GM18519 (cell line): ENCODE measurements at regions not wholly inside any gene's neighbourhood (a gene's known extent, or its start where the extent isn't known, plus 50 kb on each side); places are given as distances from the start of the nearest gene placed in this dataset.

Experiments used
- ATAC-seq: cut with Tn5 transposase; IDR thresholded peaks from one replicate; pipeline ENCODE4 v1.9.1; 2021; ENCODE audit warnings: mild to moderate bottlenecking, moderate library complexity; ENCODE audit not compliant: unreplicated experiment, low FRiP score

DNA sequence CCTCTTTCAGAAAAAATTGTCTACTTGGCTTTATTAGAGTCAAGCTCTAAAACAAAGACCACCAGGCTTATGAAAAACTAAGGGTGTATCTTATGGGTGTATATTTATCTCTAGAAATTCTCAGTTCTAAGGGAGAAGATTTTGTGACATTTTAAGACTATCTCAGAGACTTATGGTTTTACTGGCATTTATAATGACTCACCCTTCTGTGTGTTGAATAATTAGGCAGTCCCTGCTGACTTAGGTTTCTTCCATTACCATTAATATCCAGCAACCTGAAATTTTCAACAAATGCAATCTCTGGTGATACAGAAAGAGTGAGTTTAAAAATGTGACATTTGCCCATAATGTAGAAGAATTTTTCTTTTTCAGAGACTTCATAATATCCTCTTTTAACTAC is 1015.0 kb upstream of the AGA start:
- no peak for ATAC-seq

DNA sequence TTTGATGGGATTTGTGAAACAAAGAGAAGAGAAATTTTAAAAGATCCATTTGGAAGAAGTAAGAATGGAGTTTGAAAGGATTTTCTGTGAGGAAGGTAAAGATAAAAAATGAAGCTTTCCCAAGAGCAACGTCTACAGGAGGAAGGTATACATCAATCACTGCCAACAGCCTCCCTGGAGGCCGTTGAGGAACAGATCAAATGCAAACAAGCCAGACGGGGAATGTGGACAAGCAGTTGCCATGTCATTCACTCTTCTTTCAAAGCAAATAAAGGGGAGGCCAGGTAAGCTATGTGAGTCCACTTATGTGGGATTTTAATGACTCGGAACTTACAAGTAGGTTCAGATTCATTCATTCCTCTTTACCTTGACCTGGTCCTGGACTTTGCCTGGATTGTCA is 1020.5 kb upstream of the AGA start:
- ATAC-seq: no peak

DNA sequence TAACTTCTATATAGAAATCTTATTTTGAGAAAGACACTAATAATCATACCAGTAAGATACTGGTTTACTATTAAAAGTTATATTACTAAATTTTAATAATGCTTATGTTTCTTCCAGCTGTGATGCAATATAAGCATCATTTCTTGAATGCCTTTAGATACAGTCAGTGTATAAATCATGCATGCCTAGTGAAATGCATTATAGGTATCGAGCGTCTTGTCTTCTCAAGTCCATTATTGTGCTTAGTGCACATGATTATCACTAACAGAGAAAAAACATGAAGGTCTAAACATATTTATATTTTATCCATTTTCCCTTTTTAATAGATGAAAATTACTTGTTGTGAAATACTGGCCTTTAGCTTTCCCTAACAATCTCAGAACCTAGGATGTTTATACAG is 1021.5 kb upstream of the AGA start:
- ATAC-seq: no peak

DNA sequence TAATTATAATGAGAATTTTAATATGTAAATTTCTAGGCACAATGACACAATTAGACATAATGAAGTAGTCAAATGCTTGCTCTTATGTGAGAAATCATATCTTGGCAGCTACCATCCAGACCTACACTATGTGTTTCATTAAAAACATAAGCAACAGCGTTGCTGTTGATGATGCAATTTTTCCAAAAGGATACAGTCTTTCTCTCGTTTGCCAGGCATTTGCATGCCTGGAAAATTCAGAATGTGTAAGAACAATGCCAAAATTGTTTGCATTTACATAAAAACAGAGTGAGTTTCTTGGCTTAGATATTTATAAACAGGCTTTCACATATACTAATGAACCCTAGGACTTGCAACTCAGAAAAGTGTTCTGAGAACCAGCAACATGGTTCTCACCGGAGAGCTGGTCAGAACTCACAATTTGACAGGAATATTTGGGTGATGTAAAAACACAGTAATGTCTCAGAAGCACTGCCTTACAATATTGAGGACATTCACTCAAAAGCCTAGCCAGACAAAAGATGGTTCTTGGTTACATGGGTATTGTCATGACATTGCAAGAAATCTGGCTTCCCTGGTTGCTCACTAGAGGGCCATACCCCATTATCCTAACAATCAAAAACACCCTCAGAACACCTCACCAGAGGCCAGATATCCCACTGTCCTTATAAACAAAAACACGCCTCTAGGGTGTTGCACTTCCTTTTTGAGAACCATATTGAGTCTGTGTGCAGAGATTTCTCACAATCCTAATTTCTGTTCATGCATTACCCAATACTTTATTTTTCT is 1029.0 kb upstream of the AGA start:
- ATAC-seq: no peak

DNA sequence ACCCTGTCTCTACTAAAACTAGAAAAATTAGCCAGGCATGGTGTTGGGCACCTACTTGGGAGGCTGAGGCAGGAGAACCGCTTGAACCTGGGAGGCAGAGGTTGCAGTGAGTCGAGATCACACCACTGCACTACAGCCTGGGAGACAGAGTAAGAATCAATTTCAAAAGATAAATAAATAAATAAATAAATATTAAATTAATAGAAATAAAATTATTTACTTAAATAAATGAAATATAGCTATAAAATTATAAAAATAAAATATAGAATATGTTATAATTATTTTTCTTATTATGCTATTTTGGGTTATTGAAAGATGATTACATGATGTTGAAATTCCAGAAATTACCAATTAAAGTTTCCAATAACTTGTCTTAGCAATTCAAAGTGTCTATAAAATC is 1029.8 kb upstream of the AGA start:
- ATAC-seq: no peak

DNA sequence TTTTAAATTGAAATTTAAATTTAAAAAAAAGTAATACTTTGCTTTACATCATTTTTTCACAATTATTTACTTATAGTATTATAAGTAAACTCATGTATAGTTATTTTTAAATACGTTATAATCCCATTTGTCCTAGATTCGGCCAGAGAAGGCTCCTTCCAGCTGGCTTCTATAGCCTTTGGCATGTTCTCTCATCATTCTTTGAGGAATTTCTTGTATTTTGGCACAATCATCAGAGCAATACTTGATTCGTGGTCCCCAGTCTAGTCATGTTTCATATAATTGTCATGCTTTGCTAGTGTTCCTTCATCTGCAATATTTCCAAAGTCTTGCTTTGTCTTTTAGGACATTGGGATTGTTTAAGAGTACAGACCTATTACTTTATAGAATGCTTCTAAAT is 1037.9 kb upstream of the AGA start:
- no peak for ATAC-seq

DNA sequence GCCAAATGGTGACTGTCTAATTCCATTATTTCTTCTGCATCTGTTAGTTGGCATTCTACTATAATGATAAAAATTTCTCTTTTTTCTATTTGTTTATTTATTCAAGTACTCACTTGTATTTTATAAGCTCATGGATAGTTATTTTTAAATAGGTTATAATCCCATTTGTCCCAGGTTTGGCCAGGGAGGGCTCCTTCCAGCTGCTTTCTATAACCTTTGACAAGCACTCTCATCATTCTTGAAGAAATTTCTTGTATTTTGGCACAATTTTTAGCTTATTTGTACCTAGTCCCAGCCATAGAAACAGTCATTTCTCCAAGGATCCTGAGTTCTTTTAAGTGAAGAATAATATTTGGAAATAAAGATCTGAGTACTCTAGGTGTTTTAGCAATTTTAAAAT is 1038.6 kb upstream of the AGA start:
- no peak for ATAC-seq

DNA sequence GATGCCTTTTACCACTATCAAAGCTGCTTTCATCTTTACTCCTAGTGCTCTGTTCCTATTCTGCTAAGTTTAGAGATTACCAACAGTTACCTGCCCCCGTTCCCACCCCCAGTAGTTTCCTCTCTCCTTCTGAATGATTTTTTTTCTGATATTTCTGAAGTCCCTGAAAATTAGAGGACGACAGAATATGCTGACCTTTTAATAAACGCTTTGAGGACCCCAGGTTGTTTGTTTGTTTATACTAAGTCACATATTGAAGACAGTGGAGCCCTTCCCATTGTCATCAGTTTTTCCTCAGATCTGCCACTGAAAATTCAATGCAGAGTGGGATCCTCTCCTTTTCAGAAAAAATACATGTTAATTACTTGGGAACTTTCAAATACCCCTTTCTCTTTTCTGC is 1039.3 kb upstream of the AGA start:
- ATAC-seq: no peak

DNA sequence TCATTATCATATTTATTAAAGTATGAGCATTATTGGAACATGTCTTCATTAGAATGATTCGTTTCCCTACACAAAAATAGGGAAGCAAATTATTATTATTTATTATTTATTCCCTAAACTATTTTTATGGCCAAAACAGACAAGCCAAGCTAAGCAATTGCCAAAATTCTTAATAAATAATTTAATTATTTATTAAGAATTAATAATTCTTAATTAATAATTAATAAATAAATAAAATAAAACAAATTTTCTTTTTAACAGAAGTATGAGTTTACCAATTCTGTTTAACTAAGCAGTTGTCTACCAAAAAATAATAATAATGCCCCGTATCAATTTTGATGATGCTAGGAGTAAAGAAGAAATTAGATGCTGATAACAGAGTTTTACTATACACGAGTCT is 1080.8 kb upstream of the AGA start:
- no peak for ATAC-seq

DNA sequence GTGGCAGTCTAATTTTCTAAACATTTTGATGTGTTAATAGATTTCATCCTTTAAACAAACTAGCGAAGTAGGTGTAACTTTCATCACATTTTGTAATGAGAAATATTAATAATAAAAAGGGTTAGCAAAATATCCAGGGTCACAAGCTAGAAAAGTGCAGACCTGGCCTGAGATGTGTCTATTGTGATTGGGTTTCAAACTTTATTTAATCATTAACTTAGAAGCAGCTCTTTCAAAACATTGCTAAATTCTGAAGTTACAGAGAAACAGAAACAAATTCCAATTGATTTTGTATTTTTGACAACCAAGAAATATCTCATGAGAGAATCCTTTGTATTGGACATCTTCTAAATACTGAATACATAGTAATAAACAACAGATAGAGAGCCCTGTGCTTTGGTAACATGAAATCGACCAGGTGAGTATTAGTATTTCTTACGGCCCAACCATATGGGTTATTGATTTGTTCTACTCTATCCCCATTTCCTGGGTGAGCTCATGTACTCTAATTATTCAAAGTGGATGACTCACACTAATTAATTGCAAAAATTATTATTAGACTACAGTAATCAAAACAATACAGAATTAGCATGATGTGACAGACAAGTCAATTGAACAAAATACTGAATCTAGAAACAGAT is 1093.8 kb upstream of the AGA start:
- no peak for ATAC-seq

DNA sequence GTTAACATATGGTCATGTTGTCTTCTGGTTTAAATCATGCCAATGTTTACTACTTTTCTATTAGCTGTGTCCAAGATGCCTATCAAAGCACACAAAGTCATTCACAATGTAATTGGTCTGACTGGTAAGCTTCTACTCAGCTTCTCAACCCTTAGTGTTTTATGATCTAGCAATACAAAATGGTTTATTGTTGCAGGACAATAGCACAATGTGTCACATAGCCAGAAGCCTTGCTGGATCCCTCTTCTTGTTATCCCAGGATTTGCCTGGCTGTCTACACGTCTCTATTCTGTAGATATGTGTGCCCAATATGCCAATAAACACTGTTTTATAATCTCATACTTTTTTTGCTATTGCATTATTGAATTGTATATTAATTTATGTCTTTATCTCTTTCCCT is 1111.0 kb upstream of the AGA start:
- no peak for ATAC-seq

DNA sequence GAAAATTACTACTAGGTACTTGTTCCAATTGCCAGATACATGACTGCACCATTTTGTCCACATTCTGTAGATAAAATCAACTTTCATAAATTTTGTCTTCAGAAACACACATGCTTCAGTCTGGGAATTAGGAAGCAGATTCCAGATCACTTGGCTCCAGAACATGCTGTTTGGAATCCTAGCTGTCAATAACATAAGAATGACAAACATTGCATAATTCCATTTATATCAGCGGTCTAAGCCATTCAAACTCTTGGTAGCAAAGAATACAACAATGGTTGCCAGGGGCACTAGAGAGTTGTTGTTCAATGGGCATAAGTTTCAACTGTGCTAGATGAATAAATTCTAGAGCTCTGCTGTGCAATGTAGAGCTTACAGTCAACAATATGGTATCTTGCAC is 1112.1 kb upstream of the AGA start:
- no peak for ATAC-seq

DNA sequence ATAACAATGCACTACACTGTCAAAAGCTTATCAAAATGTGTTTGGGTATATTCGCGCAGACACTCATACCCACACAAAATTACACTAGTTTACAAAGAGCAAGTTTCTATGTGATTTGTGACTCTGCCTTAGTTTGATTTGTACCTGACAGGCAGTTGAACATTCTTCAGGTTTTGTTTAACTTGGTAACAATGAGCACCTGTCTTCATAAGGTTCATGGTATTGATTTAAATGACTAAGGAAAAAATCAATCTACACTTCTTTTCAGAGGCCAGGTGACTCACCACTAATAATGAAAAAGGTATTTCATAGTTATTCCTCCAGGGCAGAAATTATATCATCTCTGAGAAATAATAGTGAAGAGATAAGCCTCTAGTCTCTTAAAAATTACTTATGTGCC is 1114.6 kb upstream of the AGA start:
- ATAC-seq: no peak

DNA sequence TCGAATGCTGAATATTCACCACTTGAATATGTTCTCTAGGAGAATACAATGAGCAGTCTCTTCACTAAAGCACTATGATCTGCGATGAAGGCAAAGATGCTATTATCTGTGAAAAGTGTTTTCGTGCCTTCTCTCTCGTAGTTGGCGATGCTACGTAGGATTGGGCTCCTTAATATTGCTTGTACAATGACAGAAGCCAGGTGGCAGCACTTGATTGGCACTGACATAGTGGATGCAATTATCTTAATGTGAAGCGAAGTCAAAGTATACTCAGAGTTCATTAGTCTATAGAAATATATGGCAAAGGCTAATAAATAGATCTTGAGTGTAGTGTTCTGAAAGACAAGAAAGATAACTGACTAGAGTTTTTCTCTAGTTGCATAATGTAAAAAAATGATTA is 1135.7 kb upstream of the AGA start:
- ATAC-seq: no peak

DNA sequence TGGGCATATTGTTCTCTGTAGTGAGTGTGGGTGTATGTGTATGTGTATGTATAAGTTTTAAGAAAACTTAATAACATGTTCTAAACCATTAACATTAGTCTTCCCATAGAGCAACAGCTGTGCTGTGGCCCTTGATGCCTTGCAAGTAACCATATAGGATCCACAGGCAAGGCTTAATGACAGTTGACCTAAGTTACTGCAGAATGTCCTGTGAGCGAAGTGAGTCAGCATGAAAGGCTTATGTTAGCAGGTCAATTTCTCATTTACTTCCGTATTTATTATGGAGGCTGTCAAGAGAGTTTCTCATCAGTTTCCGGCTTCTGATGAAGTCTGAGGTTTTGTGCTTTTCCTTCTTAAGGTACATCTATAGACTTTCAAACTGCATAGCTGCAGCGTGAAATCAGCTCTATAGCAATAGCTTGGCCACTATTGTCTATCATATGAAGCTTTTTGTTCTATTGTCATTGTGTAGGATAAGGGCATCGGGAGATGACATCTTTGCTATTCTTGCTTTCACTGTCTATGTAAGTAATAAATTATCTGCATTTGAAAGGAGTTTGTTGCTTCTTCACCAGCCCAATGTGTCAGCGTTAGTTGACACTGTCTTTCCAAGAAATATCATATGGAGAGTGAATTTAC is 1153.4 kb upstream of the AGA start:
- ATAC-seq: no peak

DNA sequence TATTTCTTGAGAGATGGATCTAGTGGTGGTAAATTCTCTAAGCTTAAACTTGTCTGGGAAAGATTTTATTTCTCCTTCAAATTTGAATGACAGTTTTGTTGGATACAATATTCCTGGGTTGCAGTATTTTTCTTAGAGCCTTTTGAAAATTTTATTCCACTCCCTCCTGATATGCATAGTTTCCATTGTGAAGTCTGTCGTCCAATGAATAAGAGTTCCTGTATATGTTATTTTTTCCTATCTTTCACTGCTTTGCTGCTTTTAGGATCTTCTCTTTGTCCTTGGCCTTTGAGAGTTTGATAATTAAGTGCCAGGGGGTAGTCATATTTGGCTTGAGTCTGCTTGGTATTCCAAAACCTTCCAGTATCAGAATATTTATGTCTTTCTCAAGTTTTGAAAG is 1156.4 kb upstream of the AGA start:
- no peak for ATAC-seq

DNA sequence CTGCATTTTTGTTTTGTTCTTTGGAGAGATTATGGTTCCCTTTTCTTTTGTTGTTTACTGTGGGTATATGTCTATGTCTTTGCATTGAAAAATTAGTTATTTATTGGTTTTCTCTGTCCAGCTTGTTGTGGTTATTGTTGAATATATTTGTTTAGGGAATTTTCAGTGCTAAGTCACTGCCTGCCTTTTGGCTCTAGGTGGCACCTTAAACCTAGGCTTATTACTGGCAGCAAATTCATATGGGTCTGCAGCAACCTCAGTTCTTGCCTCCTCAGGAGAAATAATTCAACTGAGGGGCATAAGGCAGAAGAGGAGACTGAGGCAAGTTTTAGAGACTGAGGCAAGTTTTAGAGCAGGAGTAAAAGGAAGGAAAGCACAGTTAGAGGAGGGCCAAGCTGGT is 1157.3 kb upstream of the AGA start:
- no peak for ATAC-seq

DNA sequence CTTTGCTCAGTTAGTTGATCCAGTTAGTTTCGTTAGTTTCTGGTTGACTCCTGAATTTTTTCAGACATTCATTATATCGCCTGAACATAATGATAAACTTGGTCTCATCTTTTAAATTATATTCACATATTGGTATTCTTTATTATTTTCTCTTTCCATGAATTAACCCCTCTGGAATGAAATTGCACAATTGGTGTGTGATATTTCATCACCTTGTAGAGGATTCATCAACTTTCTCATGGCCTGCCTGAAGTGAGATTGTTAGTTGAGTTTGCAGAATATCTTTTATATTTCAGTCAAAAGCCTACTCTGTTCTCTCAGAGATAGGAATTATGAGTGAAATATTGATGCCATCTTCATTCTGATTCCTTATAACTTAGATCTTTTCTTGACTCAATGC is 1160.6 kb upstream of the AGA start:
- ATAC-seq: no peak

DNA sequence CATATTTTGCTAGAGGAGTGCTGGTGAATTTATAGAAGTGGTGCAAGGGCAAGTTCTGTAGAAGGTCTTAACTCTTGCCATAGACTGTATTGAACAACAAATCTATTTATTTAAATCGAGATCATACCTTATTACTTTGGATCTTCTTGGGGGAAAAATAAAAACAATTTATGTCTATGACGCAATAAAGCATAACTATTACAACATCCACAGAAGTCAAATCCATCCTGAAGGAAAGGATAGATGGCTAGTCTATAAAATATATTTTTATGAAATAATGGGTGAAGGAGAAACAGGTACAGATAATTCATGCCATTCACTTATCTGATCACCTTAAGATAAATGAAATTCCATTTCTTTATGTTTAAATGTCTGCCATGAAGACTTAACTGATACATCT is 1168.8 kb upstream of the AGA start:
- no peak for ATAC-seq

DNA sequence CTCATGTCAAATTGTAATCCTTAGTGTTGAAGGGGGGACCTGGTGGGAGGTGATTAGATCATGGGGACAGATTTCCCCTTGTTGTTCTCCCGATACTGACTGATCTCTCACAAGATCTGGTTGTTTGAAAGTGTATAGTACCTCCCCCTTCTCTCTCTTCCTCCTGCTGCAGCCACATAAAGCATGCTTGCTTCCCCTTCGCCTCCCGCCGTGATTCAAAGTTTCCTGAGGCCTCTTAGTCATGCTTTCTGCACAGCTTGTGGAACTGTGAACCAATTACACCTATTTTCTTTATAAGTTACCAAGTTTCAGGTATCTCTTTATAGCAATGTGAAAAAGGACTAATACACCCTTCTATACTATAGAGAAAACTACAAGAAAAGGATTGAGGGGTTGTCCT is 1170.5 kb upstream of the AGA start:
- ATAC-seq: no peak

DNA sequence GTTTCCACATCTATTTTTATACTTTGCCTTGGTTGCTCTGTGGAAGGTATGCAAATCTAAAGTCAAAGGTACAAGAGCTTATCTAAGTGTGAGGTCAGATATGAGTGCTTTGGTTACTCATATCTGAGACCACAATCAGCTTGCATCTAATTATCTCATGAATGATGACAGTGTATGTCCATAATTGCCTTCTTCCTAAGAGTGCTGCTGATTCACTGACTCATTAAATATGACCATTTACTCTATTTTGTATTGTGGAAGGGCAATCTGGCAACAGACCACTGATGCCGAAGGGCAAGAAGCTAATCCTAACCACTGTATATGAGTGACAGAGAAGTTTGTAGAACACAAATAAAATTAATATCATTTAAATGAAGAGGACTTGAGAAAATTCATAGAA is 1190.2 kb upstream of the AGA start:
- no peak for ATAC-seq

DNA sequence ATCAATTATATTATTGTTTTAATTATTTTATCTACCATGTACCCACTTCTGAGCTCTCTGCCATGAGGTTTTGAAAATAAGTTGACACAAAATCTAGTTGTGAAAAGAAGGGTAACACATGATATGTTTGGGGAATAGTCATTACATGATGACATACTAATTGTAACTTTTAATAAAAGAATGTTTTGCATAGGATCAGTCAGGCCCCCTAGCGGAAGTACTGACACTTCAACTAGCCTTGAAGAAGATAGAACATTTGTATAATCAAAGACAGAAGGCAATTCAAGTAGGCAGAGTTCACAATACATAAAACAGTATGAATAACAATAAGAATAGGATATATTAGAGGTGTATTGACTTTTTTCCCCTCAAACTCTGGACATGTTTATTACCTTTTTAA is 1191.0 kb upstream of the AGA start:
- ATAC-seq: no peak
